IPS DF 6.9 (cell line): ENCODE measurements at regions not wholly inside any gene's neighbourhood (a gene's known extent, or its start where the extent isn't known, plus 50 kb on each side); places are given as distances from the start of the nearest gene placed in this dataset.
"Not testable (repeated sequence)": the region's sequence is repeated elsewhere in the genome, so short reads cannot be mapped to it uniquely, and the experiment has no call there.

Source experiments
- DNase-seq: peaks from one replicate; pipeline ENCODE4 v3.0.0-alpha.2; 2013; ENCODE audit warnings: low read depth, low spot score
- H3K27ac ChIP-seq: one replicate; pipeline ENCODE4 v1.5.1; 2013; ENCODE audit warnings: low read length, control low read depth
- H3K27me3 ChIP-seq: 2 replicates; pipeline ENCODE4 v1.6.1; 2013; ENCODE audit warnings: mild to moderate bottlenecking, low read length; ENCODE audit not compliant: control insufficient read depth, insufficient read depth
- H3K36me3 ChIP-seq: 2 replicates; pipeline ENCODE4 v1.6.1; 2013; ENCODE audit warnings: low read length; ENCODE audit not compliant: control insufficient read depth, insufficient read depth
- H3K4me1 ChIP-seq: 2 replicates; pipeline ENCODE4 v1.6.1; 2013; ENCODE audit warnings: low read length; ENCODE audit not compliant: control insufficient read depth, insufficient read depth
- H3K4me3 ChIP-seq: 2 replicates; pipeline ENCODE4 v1.5.1; 2013; ENCODE audit warnings: mild to moderate bottlenecking, low read length
- H3K9me3 ChIP-seq: 2 replicates; pipeline ENCODE4 v1.6.1; 2013; ENCODE audit warnings: low read length, inconsistent platforms; ENCODE audit not compliant: control insufficient read depth, insufficient read depth
- WGBS: extraction: QIAGEN DNeasy Blood & Tissue Kit; methylation state at CpG from one replicate; pipeline ENCODE4 v1.1.7; 2013; ENCODE audit warnings: mixed read lengths, missing lambda C conversion rate; ENCODE audit not compliant: insufficient read length, insufficient coverage; 5-methylcytosine and 5-hydroxymethylcytosine counted together

DNA sequence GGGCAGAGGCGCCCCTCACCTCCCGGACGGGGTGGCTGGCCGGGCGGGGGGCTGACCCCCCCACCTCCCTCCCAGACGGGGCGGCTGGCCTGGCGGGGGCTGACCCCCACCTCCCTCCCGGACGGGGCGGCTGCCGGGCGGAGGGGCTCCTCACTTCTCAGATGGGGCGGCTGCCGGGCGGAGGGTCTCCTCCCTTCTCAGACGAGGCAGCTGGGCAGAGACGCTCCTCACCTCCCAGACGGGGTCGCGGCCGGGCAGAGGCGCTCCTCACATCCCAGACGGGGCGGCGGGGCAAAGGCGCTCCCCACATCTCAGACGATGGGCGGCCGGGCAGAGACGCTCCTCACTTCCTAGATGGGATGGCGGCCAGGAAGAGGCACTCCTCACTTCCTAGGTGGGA lies 163.3 kb downstream of the ZFP36L2 start:
- not testable (repeated sequence) for H3K4me3 ChIP-seq, H3K27me3 ChIP-seq, H3K9me3 ChIP-seq, H3K4me1 ChIP-seq, H3K27ac ChIP-seq, H3K36me3 ChIP-seq, DNase-seq
- WGBS, result no CpG with 5 or more reads among the region's 32 CpGs

DNA sequence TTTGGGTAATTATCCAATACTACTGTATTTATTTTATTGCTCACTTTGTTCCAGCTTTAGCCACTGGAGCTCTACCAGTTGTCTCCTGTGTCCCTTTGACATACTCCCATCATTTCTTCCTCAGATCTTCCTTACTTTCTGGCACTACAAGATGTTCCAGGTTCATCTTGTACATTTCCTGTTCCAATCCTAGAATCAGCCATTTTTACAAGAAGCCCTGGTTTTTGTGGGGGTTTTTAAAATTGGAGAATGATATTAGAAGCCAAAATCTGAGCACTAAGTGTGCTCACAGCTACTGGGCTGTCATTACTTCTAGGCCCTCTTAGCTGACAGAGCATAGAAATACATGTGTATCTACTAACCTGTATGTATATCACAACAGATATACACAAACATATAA lies 164.3 kb downstream of the ZFP36L2 start:
- no peak for DNase-seq
- Histone ChIP-seq H3K36me3 (no peaks in the 10 kb centered on the region), H3K27me3 (no peaks in the 10 kb centered on the region), H3K4me1 (peaks cover 2% of the 10 kb centered on the region; the same call in 1 of the 2 replicates), H3K4me3 (no peak overlapping the region), H3K9me3 (no peaks in the 10 kb centered on the region), H3K27ac (no peak overlapping the region)

- Histone ChIP-seq H3K4me3 (no peak overlapping the region), H3K9me3 (no peaks in the 10 kb centered on the region), H3K27ac (no peak overlapping the region), H3K36me3 (no peaks in the 10 kb centered on the region), H3K4me1 (peaks cover 2% of the 10 kb centered on the region; the same call in 1 of the 2 replicates), H3K27me3 (no peaks in the 10 kb centered on the region)
- DNase-seq, result no peak
- no CpG with 5 or more reads among the region's 3 CpGs for whole genome bisulfite sequencing
Measured at GRCh38 chr2:43060390-43061016, 165.9 kb downstream of the ZFP36L2 start.

GRCh38 chr2:43059183-43059897 lies 167.1 kb downstream of the ZFP36L2 start:
- DNase-seq, result no peak
- H3K36me3 ChIP-seq, result no peaks in the 10 kb centered on the region
- no peaks in the 10 kb centered on the region for H3K9me3 ChIP-seq
- H3K27ac ChIP-seq, result no peak overlapping the region
- H3K4me1 ChIP-seq, result peaks cover 2% of the 10 kb centered on the region; the same call in 1 of the 2 replicates
- no peak overlapping the region for H3K4me3 ChIP-seq
- H3K27me3 ChIP-seq, result no peaks in the 10 kb centered on the region
- WGBS, result no CpG with 5 or more reads among the region's 12 CpGs

GRCh38 chr2:43058726-43059110 lies 167.7 kb downstream of the ZFP36L2 start:
- Histone ChIP-seq H3K27me3 (no peaks in the 10 kb centered on the region), H3K9me3 (no peaks in the 10 kb centered on the region), H3K4me3 (no peak overlapping the region), H3K36me3 (no peaks in the 10 kb centered on the region), H3K4me1 (peaks cover 2% of the 10 kb centered on the region; the same call in 1 of the 2 replicates), H3K27ac (no peak overlapping the region)
- WGBS, result no CpG with 5 or more reads among the region's 3 CpGs
- DNase-seq, result no peak

GRCh38 chr2:43057742-43058725 lies 168.4 kb downstream of the ZFP36L2 start:
- Histone ChIP-seq H3K4me1 (peaks cover 2% of the 10 kb centered on the region; the same call in 1 of the 2 replicates), H3K36me3 (no peaks in the 10 kb centered on the region), H3K9me3 (no peaks in the 10 kb centered on the region), H3K4me3 (no peak overlapping the region), H3K27me3 (no peaks in the 10 kb centered on the region), H3K27ac (no peak overlapping the region)
- no CpG with 5 or more reads among the region's 20 CpGs for WGBS
- no peak for DNase-seq

- H3K9me3 ChIP-seq, result no peaks in the 10 kb centered on the region
- WGBS, result no CpG with 5 or more reads among the region's 16 CpGs
- H3K4me1 ChIP-seq, result peaks cover 2% of the 10 kb centered on the region; the same call in 1 of the 2 replicates
- no peak overlapping the region for H3K4me3 ChIP-seq
- DNase-seq, result no peak
- no peak overlapping the region for H3K27ac ChIP-seq
- H3K36me3 ChIP-seq, result no peaks in the 10 kb centered on the region
- H3K27me3 ChIP-seq, result no peaks in the 10 kb centered on the region
Measured at GRCh38 chr2:43057026-43057741, 169.2 kb downstream of the ZFP36L2 start.

DNA sequence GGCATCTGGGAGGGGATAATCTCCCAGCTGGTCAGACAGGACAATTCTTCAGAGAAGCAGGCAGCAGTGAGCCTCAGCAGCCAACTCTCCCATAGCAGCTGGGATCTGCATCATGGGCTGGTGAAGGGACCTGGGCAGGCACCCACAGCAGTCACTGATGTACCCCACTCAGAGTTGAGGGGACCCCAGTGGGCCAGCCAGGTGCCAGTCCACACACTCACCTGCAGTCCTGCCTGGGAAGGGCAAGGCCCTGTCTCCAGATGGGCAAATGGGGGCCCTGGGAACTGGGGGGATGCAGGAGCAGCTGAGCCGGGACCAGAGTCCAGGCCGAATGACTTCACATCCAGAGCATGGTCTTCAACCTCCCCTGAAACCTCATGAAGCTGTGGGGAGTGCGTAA lies 170.4 kb downstream of the ZFP36L2 start:
- no CpG with 5 or more reads among the region's 3 CpGs for WGBS
- Histone ChIP-seq H3K27ac (no peak overlapping the region), H3K4me3 (no peak overlapping the region)

DNA sequence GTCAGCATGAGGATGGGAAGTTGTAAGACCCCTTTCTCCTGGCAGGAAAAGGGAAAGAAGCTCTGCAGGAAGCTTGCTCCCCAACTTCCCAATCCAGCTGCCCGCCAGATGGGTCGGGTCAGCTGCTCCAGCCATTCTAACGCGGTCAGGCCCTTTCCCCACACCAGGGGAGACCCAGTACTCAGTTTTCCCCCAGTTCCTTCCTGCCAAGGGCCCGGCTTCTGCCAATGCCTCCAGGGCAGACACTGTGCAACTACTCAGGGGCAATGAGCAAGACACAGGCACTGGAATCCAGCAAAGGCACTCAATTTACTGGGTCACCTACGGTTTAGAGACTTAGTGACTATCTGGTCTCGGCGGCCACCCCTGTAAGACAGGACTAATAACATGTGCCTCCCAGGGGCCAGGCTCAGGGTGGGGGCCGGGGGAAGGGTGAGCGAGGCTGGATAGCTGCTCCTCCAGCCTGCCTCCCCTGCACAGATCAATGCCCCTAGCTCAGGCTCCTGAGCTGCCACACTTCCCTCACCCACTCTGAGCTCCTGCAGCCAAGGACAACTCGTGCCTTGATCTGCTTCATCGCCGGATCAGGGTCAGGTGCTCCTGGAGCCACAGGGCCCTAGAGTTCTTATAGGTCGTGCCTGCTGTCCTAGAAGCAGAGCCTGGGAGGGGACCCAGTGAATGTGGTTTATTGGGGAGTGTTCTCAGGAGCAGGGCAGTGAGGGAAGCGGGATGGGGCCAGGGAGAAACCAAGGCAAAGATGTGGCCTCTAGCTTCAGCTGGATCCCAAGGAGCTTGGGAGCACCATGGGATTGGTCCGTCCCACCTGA lies 171.1 kb downstream of the ZFP36L2 start:
- no CpG with 5 or more reads among the region's 16 CpGs for WGBS
- DNase-seq, result no peak
- no peaks in the 10 kb centered on the region for H3K27me3 ChIP-seq
- H3K4me1 ChIP-seq, result peaks cover 2% of the 10 kb centered on the region; the same call in 1 of the 2 replicates
- H3K4me3 ChIP-seq, result no peak overlapping the region
- H3K36me3 ChIP-seq, result no peaks in the 10 kb centered on the region
- H3K9me3 ChIP-seq, result no peaks in the 10 kb centered on the region
- no peak overlapping the region for H3K27ac ChIP-seq

More for the DNA sequence above, 170.4 kb downstream of the ZFP36L2 start:
- Histone ChIP-seq H3K27me3 (no peaks in the 10 kb centered on the region), H3K36me3 (no peaks in the 10 kb centered on the region), H3K4me1 (peaks cover 2% of the 10 kb centered on the region; the same call in 1 of the 2 replicates), H3K9me3 (no peaks in the 10 kb centered on the region)
- no peak for DNase-seq
